CD4-positive, alpha-beta T cell treated with Interleukin-10 for 1 hour (primary cell): ENCODE measurements at regions not wholly inside any gene's neighbourhood (a gene's known extent, or its start where the extent isn't known, plus 50 kb on each side); places are given as distances from the start of the nearest gene placed in this dataset.

Source experiments
- DNase-seq: peaks from one replicate; pipeline ENCODE4 v3.0.0-alpha.2; 2020

GRCh38 chr21:14869984-14870852, 194.6 kb downstream of the NRIP1 start:
- no peak for DNase-seq

GRCh38 chr21:14866859-14867765, 197.7 kb downstream of the NRIP1 start:
- no peak for DNase-seq

GRCh38 chr21:14864211-14865021, 200.4 kb downstream of the NRIP1 start:
- peak; percentile 24 for DNase-seq

- DNase-seq, result no peak
Measured at GRCh38 chr21:14863745-14864210, 201.0 kb downstream of the NRIP1 start.

- peak; percentile 8 for DNase-seq
Measured at GRCh38 chr21:14862794-14863720, 201.7 kb downstream of the NRIP1 start.

GRCh38 chr21:14858311-14858710, 206.5 kb downstream of the NRIP1 start:
- DNase-seq, result no peak

GRCh38 chr21:14857529-14857928, 207.3 kb downstream of the NRIP1 start:
- no peak for DNase-seq

GRCh38 chr21:14850394-14850793, 214.4 kb downstream of the NRIP1 start:
- DNase-seq, result no peak

GRCh38 chr21:14846621-14847020, 218.2 kb downstream of the NRIP1 start:
- no peak for DNase-seq

GRCh38 chr21:14844001-14844400, 220.8 kb downstream of the NRIP1 start:
- DNase-seq, result no peak

GRCh38 chr21:14842601-14843000, 222.2 kb downstream of the NRIP1 start:
- no peak for DNase-seq

GRCh38 chr21:14841511-14842472, 223.0 kb downstream of the NRIP1 start:
- DNase-seq, result no peak

GRCh38 chr21:14838400-14838799, 226.4 kb downstream of the NRIP1 start:
- DNase-seq, result no peak

GRCh38 chr21:14836950-14837349, 227.8 kb downstream of the NRIP1 start:
- no peak for DNase-seq

GRCh38 chr21:14833666-14834351, 231.0 kb downstream of the NRIP1 start:
- DNase-seq, result no peak

- DNase-seq, result no peak
Measured at GRCh38 chr21:14833241-14833640, 231.6 kb downstream of the NRIP1 start.

- DNase-seq, result no peak
Measured at GRCh38 chr21:14830307-14830706, 234.5 kb downstream of the NRIP1 start.

GRCh38 chr21:14829685-14830084, 235.1 kb downstream of the NRIP1 start:
- no peak for DNase-seq

- no peak for DNase-seq
Measured at GRCh38 chr21:14827468-14827867, 237.3 kb downstream of the NRIP1 start.

- DNase-seq, result no peak
Measured at GRCh38 chr21:14826630-14827029, 238.2 kb downstream of the NRIP1 start.
